ENCODE measurements at regions not wholly inside any gene's neighbourhood (a gene's known extent, or its start where the extent isn't known, plus 50 kb on each side); places are given as distances from the start of the nearest gene placed in this dataset.

GRCh38 chr6:44045672-44046015, 81.6 kb downstream of the MRPL14 start:
- Mint-ChIP-seq H3K36me3 (no peaks in the 10 kb centered on the region), H3K27me3 (peaks cover 0 to 1% of the 10 kb centered on the region in 2 donors)

GRCh38 chr6:44044940-44045671, 82.1 kb downstream of the MRPL14 start:
- no peaks in the 10 kb centered on the region for H3K36me3 Mint-ChIP-seq
- no peaks in the 10 kb centered on the region for H3K4me1 Mint-ChIP-seq
- 92% methylated on average over 2 of the region's 2 CpGs for WGBS (ENCODE audit: insufficient coverage)
- H3K36me3 ChIP-seq (ENCODE audit: control insufficient read depth in 2 of 2, extremely low read depth in 1 of 2, insufficient read depth in 1 of 2, low read length in 1 of 2): no peaks in the 10 kb centered on the region
- H3K27ac Mint-ChIP-seq: no peak overlapping the region
- ChIA-PET CTCF (no interaction called here), POLR2A (no interaction called here)
- no peak for DNase-seq
- H3K9me3 Mint-ChIP-seq: no peaks in the 10 kb centered on the region
- no peak overlapping the region for H3K27ac ChIP-seq (ENCODE audit: low read length)
- no peaks in the 10 kb centered on the region for H3K4me1 ChIP-seq (ENCODE audit: control insufficient read depth in 1 of 2, extremely low read depth in 1 of 2, insufficient read depth in 2 of 2, low read length in 2 of 2)
- no peak overlapping the region for H3K4me3 ChIP-seq (ENCODE audit: control insufficient read depth in 1 of 2, extremely low read depth in 1 of 2, low read length in 1 of 2)
- peaks cover 0 to 1% of the 10 kb centered on the region in 2 donors for H3K27me3 Mint-ChIP-seq
- H3K27me3 ChIP-seq (replicated peaks in 1 of 2; ENCODE audit: control insufficient read depth in 2 of 2, extremely low read depth in 1 of 2, insufficient read depth in 2 of 2, low read length in 1 of 2): peaks cover 0 to 29% of the 10 kb centered on the region in 2 experiments
- no peak for ATAC-seq (replicated peaks in 1 of 4)
- H3K4me3 Mint-ChIP-seq: no peak overlapping the region
- H3K9me3 ChIP-seq: no peaks in the 10 kb centered on the region

More at GRCh38 chr6:44045672-44046015, 81.6 kb downstream of the MRPL14 start:
- no CpG with 5 or more reads among the region's 1 CpG for WGBS (ENCODE audit: insufficient coverage)
- no peak for ATAC-seq (replicated peaks in 1 of 4)
- Mint-ChIP-seq H3K27ac (no peak overlapping the region), H3K4me3 (no peak overlapping the region), H3K4me1 (no peaks in the 10 kb centered on the region), H3K9me3 (no peaks in the 10 kb centered on the region)
- H3K4me3 ChIP-seq (ENCODE audit: control insufficient read depth in 1 of 2, extremely low read depth in 1 of 2, low read length in 1 of 2): no peak overlapping the region
- peaks cover 0 to 30% of the 10 kb centered on the region in 2 experiments for H3K27me3 ChIP-seq (replicated peaks in 1 of 2; ENCODE audit: control insufficient read depth in 2 of 2, extremely low read depth in 1 of 2, insufficient read depth in 2 of 2, low read length in 1 of 2)
- DNase-seq: no peak
- no peak overlapping the region for H3K27ac ChIP-seq (ENCODE audit: low read length)
- CTCF ChIA-PET: no interaction called here
- no peaks in the 10 kb centered on the region for H3K4me1 ChIP-seq (ENCODE audit: control insufficient read depth in 1 of 2, extremely low read depth in 1 of 2, insufficient read depth in 2 of 2, low read length in 2 of 2)
- no peaks in the 10 kb centered on the region for H3K36me3 ChIP-seq (ENCODE audit: control insufficient read depth in 2 of 2, extremely low read depth in 1 of 2, insufficient read depth in 1 of 2, low read length in 1 of 2)
- H3K9me3 ChIP-seq: no peaks in the 10 kb centered on the region
- POLR2A ChIA-PET: no interaction called here

- ChIA-PET CTCF (no interaction called here), POLR2A (interaction anchor here (0.6 to 0.8 kb wide), 2 partner anchors 287 to 1620 kb away, joined by 3 to 5 read pairs; no protein-coding TSS in a partner anchor)
- no peak overlapping the region for H3K4me3 Mint-ChIP-seq
- 74% methylated on average over 3 of the region's 6 CpGs for WGBS (ENCODE audit: insufficient coverage)
- Histone ChIP-seq H3K9me3 (no peaks in the 10 kb centered on the region), H3K4me1 (ENCODE audit: control insufficient read depth in 1 of 2, extremely low read depth in 1 of 2, insufficient read depth in 2 of 2, low read length in 2 of 2) (no peaks in the 10 kb centered on the region), H3K36me3 (ENCODE audit: control insufficient read depth in 2 of 2, extremely low read depth in 1 of 2, insufficient read depth in 1 of 2, low read length in 1 of 2) (no peaks in the 10 kb centered on the region), H3K4me3 (ENCODE audit: control insufficient read depth in 1 of 2, extremely low read depth in 1 of 2, low read length in 1 of 2) (no peak overlapping the region), H3K27ac (ENCODE audit: low read length) (no peak overlapping the region), H3K27me3 (replicated peaks in 1 of 2; ENCODE audit: control insufficient read depth in 2 of 2, extremely low read depth in 1 of 2, insufficient read depth in 2 of 2, low read length in 1 of 2) (peaks cover 0 to 23% of the 10 kb centered on the region in 2 experiments)
- H3K4me1 Mint-ChIP-seq: no peaks in the 10 kb centered on the region
- no peaks in the 10 kb centered on the region for H3K9me3 Mint-ChIP-seq
- peaks cover 0 to 1% of the 10 kb centered on the region in 2 donors for H3K27me3 Mint-ChIP-seq
- ATAC-seq (replicated peaks in 1 of 4) (no peak), DNase-seq (no peak)
- no peaks in the 10 kb centered on the region for H3K36me3 Mint-ChIP-seq
- no peak overlapping the region for H3K27ac Mint-ChIP-seq
These were observed 83.1 kb downstream of the MRPL14 start for GRCh38 chr6:44044154-44044539.

GRCh38 chr6:44043479-44044153, 83.6 kb downstream of the MRPL14 start:
- Histone ChIP-seq H3K27me3 (replicated peaks in 1 of 2; ENCODE audit: control insufficient read depth in 2 of 2, extremely low read depth in 1 of 2, insufficient read depth in 2 of 2, low read length in 1 of 2) (peaks cover 0 to 26% of the 10 kb centered on the region in 2 experiments), H3K36me3 (ENCODE audit: control insufficient read depth in 2 of 2, extremely low read depth in 1 of 2, insufficient read depth in 1 of 2, low read length in 1 of 2) (no peaks in the 10 kb centered on the region), H3K9me3 (no peaks in the 10 kb centered on the region), H3K4me3 (ENCODE audit: control insufficient read depth in 1 of 2, extremely low read depth in 1 of 2, low read length in 1 of 2) (no peak overlapping the region), H3K27ac (ENCODE audit: low read length) (no peak overlapping the region), H3K4me1 (ENCODE audit: control insufficient read depth in 1 of 2, extremely low read depth in 1 of 2, insufficient read depth in 2 of 2, low read length in 2 of 2) (no peaks in the 10 kb centered on the region)
- CTCF ChIA-PET: no interaction called here
- DNase-seq (no peak), ATAC-seq (replicated peaks in 1 of 4) (no peak)
- no peak overlapping the region for H3K4me3 Mint-ChIP-seq
- H3K36me3 Mint-ChIP-seq: no peaks in the 10 kb centered on the region
- POLR2A ChIA-PET: interaction anchor here (0.6 to 0.8 kb wide), 2 partner anchors 287 to 1620 kb away, joined by 3 to 5 read pairs; no protein-coding TSS in a partner anchor
- H3K4me1 Mint-ChIP-seq: no peaks in the 10 kb centered on the region
- WGBS (ENCODE audit: insufficient coverage): 75% methylated on average over 1 of the region's 2 CpGs
- H3K27me3 Mint-ChIP-seq: peaks cover 0 to 5% of the 10 kb centered on the region in 2 donors
- no peaks in the 10 kb centered on the region for H3K9me3 Mint-ChIP-seq
- no peak overlapping the region for H3K27ac Mint-ChIP-seq

- Histone ChIP-seq H3K36me3 (ENCODE audit: control insufficient read depth in 2 of 2, extremely low read depth in 1 of 2, insufficient read depth in 1 of 2, low read length in 1 of 2) (no peaks in the 10 kb centered on the region), H3K27ac (ENCODE audit: low read length) (no peak overlapping the region), H3K27me3 (replicated peaks in 1 of 2; ENCODE audit: control insufficient read depth in 2 of 2, extremely low read depth in 1 of 2, insufficient read depth in 2 of 2, low read length in 1 of 2) (peaks cover 0 to 24% of the 10 kb centered on the region in 2 experiments), H3K9me3 (no peaks in the 10 kb centered on the region), H3K4me1 (ENCODE audit: control insufficient read depth in 1 of 2, extremely low read depth in 1 of 2, insufficient read depth in 2 of 2, low read length in 2 of 2) (no peaks in the 10 kb centered on the region), H3K4me3 (ENCODE audit: control insufficient read depth in 1 of 2, extremely low read depth in 1 of 2, low read length in 1 of 2) (no peak overlapping the region)
- POLR2A ChIA-PET: no interaction called here
- Mint-ChIP-seq H3K9me3 (no peaks in the 10 kb centered on the region), H3K27ac (no peak overlapping the region), H3K4me3 (no peak overlapping the region), H3K36me3 (no peaks in the 10 kb centered on the region), H3K4me1 (no peaks in the 10 kb centered on the region), H3K27me3 (peaks cover under 1 to 7% of the 10 kb centered on the region in 2 donors)
- CTCF ChIA-PET: no interaction called here
- no peak for DNase-seq
- WGBS (ENCODE audit: insufficient coverage): no CpG with 5 or more reads among the region's 1 CpG
- no peak for ATAC-seq (replicated peaks in 1 of 4)
These were observed 84.2 kb downstream of the MRPL14 start for GRCh38 chr6:44042989-44043478.

GRCh38 chr6:44042261-44042988, 84.8 kb downstream of the MRPL14 start:
- Mint-ChIP-seq H3K27me3 (peaks cover 4 to 6% of the 10 kb centered on the region in 2 donors), H3K4me1 (no peaks in the 10 kb centered on the region), H3K4me3 (no peak overlapping the region), H3K27ac (no peak overlapping the region), H3K36me3 (no peaks in the 10 kb centered on the region), H3K9me3 (no peaks in the 10 kb centered on the region)
- Histone ChIP-seq H3K4me1 (ENCODE audit: control insufficient read depth in 1 of 2, extremely low read depth in 1 of 2, insufficient read depth in 2 of 2, low read length in 2 of 2) (no peaks in the 10 kb centered on the region), H3K27ac (ENCODE audit: low read length) (no peak overlapping the region), H3K9me3 (no peaks in the 10 kb centered on the region), H3K27me3 (replicated peaks in 1 of 2; ENCODE audit: control insufficient read depth in 2 of 2, extremely low read depth in 1 of 2, insufficient read depth in 2 of 2, low read length in 1 of 2) (peaks cover 0 to 19% of the 10 kb centered on the region in 2 experiments), H3K36me3 (ENCODE audit: control insufficient read depth in 2 of 2, extremely low read depth in 1 of 2, insufficient read depth in 1 of 2, low read length in 1 of 2) (no peaks in the 10 kb centered on the region), H3K4me3 (ENCODE audit: control insufficient read depth in 1 of 2, extremely low read depth in 1 of 2, low read length in 1 of 2) (no peak overlapping the region)
- WGBS (ENCODE audit: insufficient coverage): 92% methylated on average over 2 of the region's 4 CpGs
- ATAC-seq (replicated peaks in 1 of 4): no peak
- CTCF ChIA-PET: no interaction called here
- no peak for DNase-seq
- POLR2A ChIA-PET: no interaction called here
